ENCODE measurements at regions not wholly inside any gene's neighbourhood (a gene's known extent, or its start where the extent isn't known, plus 50 kb on each side); places are given as distances from the start of the nearest gene placed in this dataset.

- Histone ChIP-seq H3K4me3 (ENCODE audit: low read length) (no peak overlapping the region), H3K27me3 (ENCODE audit: insufficient read depth, low read length, poor library complexity) (no peaks in the 10 kb centered on the region), H3K56ac (ENCODE audit: low read length) (no peak overlapping the region), H2BK15ac (replicated peaks; ENCODE audit: low read depth) (no peak overlapping the region), H4K8ac (ENCODE audit: low read depth, low read length) (no peak overlapping the region), H2BK5ac (ENCODE audit: low read length) (no peak overlapping the region), H3K79me1 (ENCODE audit: low read length) (no peaks in the 10 kb centered on the region), H4K5ac (ENCODE audit: low read length) (no peak overlapping the region), H3K18ac (ENCODE audit: low read length) (no peak overlapping the region), H3K4me2 (ENCODE audit: low read length) (no peak overlapping the region), H2BK120ac (ENCODE audit: low read depth, low read length) (no peak overlapping the region), H3K9ac (ENCODE audit: low read length) (no peak overlapping the region), H3K36me3 (ENCODE audit: control insufficient read depth, insufficient read depth, low read length) (no peaks in the 10 kb centered on the region), H2AK5ac (ENCODE audit: low read length) (no peak overlapping the region), H3K4ac (ENCODE audit: low read depth, low read length) (no peak overlapping the region), H3K23ac (ENCODE audit: low read length) (no peak overlapping the region), H3K27ac (ENCODE audit: low read depth, low read length) (no peak overlapping the region), H3K79me2 (ENCODE audit: control insufficient read depth, insufficient read depth, low read length) (no peaks in the 10 kb centered on the region), H3K4me1 (ENCODE audit: control insufficient read depth, low read depth, low read length) (no peaks in the 10 kb centered on the region)
- WGBS (ENCODE audit: extremely low coverage, insufficient coverage, low lambda C conversion rate): no CpG with 5 or more reads among the region's 10 CpGs
- DNase-seq: peak; percentile 24
Measured at GRCh38 chr5:124408738-124409453, 337.5 kb downstream of the ZNF608 start.

DNA sequence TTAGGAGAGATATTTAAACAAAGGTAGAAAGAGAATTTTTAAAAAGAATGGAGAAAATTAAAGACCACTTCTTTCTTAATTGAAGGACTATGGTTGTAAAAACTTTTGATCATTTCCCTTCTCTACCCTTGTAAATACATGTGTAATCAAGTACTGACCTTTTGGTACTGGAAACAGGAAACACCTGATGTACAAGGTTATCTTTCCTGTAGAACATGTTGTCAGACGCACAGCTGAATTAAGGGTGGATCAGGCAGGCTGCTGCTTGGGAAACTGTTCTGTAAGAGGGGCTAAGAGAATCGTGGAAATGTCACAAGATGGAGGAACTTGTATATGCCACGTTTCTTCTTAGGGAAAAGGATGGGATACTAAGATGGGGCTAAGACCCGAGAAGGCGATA is 341.6 kb downstream of the ZNF608 start:
- Histone ChIP-seq H3K4me3 (ENCODE audit: low read length) (no peak overlapping the region), H3K79me1 (ENCODE audit: low read length) (no peaks in the 10 kb centered on the region), H3K4me1 (ENCODE audit: control insufficient read depth, low read depth, low read length) (no peaks in the 10 kb centered on the region), H3K18ac (ENCODE audit: low read length) (no peak overlapping the region), H3K36me3 (ENCODE audit: control insufficient read depth, insufficient read depth, low read length) (no peaks in the 10 kb centered on the region), H3K4ac (ENCODE audit: low read depth, low read length) (no peak overlapping the region), H3K23ac (ENCODE audit: low read length) (no peak overlapping the region), H2BK120ac (ENCODE audit: low read depth, low read length) (no peak overlapping the region), H3K27me3 (ENCODE audit: insufficient read depth, low read length, poor library complexity) (no peaks in the 10 kb centered on the region), H3K9ac (ENCODE audit: low read length) (no peak overlapping the region), H3K79me2 (ENCODE audit: control insufficient read depth, insufficient read depth, low read length) (no peaks in the 10 kb centered on the region), H3K27ac (ENCODE audit: low read depth, low read length) (no peak overlapping the region), H2BK15ac (replicated peaks; ENCODE audit: low read depth) (no peak overlapping the region), H2BK5ac (ENCODE audit: low read length) (no peak overlapping the region), H4K8ac (ENCODE audit: low read depth, low read length) (no peak overlapping the region), H2AK5ac (ENCODE audit: low read length) (no peak overlapping the region), H4K5ac (ENCODE audit: low read length) (no peak overlapping the region), H3K56ac (ENCODE audit: low read length) (no peak overlapping the region), H3K4me2 (ENCODE audit: low read length) (no peak overlapping the region)
- WGBS (ENCODE audit: extremely low coverage, insufficient coverage, low lambda C conversion rate): no CpG with 5 or more reads among the region's 5 CpGs
- DNase-seq: no peak

DNA sequence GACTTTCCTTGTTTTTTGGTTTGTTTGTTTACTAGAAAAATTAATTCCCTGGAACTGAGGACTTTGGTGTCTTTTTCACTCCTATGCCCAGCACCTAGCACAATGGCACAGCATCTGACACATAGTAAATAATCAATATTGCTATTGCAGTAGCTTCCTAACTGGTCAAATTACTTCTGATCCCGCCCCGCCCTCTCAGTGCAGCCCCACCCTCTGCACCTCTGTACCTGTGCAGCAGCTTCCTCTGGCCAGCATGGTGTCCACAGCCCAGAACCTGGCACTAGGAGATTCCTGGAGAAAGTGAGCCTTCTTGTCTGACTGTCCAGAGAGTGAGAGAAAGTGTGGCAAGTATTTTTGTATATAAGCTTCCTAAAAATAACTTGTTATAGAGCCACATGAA is 343.2 kb downstream of the ZNF608 start:
- Histone ChIP-seq H3K4me2 (ENCODE audit: low read length) (no peak overlapping the region), H4K8ac (ENCODE audit: low read depth, low read length) (no peak overlapping the region), H2BK5ac (ENCODE audit: low read length) (no peak overlapping the region), H3K27ac (ENCODE audit: low read depth, low read length) (no peak overlapping the region), H2BK120ac (ENCODE audit: low read depth, low read length) (no peak overlapping the region), H4K5ac (ENCODE audit: low read length) (no peak overlapping the region), H2BK15ac (replicated peaks; ENCODE audit: low read depth) (no peak overlapping the region), H3K4ac (ENCODE audit: low read depth, low read length) (no peak overlapping the region), H3K27me3 (ENCODE audit: insufficient read depth, low read length, poor library complexity) (no peaks in the 10 kb centered on the region), H3K4me1 (ENCODE audit: control insufficient read depth, low read depth, low read length) (no peaks in the 10 kb centered on the region), H3K79me2 (ENCODE audit: control insufficient read depth, insufficient read depth, low read length) (no peaks in the 10 kb centered on the region), H2AK5ac (ENCODE audit: low read length) (no peak overlapping the region), H3K79me1 (ENCODE audit: low read length) (no peaks in the 10 kb centered on the region), H3K4me3 (ENCODE audit: low read length) (no peak overlapping the region), H3K18ac (ENCODE audit: low read length) (no peak overlapping the region), H3K56ac (ENCODE audit: low read length) (no peak overlapping the region), H3K23ac (ENCODE audit: low read length) (no peak overlapping the region), H3K36me3 (ENCODE audit: control insufficient read depth, insufficient read depth, low read length) (no peaks in the 10 kb centered on the region), H3K9ac (ENCODE audit: low read length) (no peak overlapping the region)
- no CpG with 5 or more reads among the region's 2 CpGs for WGBS (ENCODE audit: extremely low coverage, insufficient coverage, low lambda C conversion rate)
- DNase-seq: no peak

DNA sequence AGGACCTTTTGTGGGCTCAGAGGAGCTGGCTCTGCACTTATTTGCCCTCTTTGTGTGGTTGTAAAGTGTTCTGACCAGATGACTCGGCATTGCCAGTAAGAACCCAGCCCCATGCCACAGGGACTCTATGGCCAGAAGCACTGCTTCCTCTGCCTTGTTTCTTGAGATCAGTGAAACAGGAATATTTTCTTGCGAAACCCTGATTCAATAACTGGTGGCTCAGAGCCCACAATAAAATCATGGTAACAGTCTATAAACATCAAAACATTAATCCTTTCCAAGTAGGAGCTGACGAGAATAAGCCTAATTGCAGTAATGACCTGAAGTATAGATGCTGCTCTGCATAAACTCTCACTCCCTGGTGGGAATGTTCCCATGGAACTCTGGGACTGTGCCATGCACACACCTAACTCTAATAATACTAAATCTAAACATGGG is 344.3 kb downstream of the ZNF608 start:
- Histone ChIP-seq H3K79me2 (ENCODE audit: control insufficient read depth, insufficient read depth, low read length) (no peaks in the 10 kb centered on the region), H3K4me1 (ENCODE audit: control insufficient read depth, low read depth, low read length) (no peaks in the 10 kb centered on the region), H3K36me3 (ENCODE audit: control insufficient read depth, insufficient read depth, low read length) (no peaks in the 10 kb centered on the region), H4K8ac (ENCODE audit: low read depth, low read length) (no peak overlapping the region), H3K4me2 (ENCODE audit: low read length) (no peak overlapping the region), H2BK15ac (replicated peaks; ENCODE audit: low read depth) (no peak overlapping the region), H2BK5ac (ENCODE audit: low read length) (no peak overlapping the region), H3K56ac (ENCODE audit: low read length) (peak overlapping the region; percentile 8), H2AK5ac (ENCODE audit: low read length) (no peak overlapping the region), H3K4ac (ENCODE audit: low read depth, low read length) (no peak overlapping the region), H3K9ac (ENCODE audit: low read length) (no peak overlapping the region), H3K27ac (ENCODE audit: low read depth, low read length) (no peak overlapping the region), H3K23ac (ENCODE audit: low read length) (no peak overlapping the region), H3K27me3 (ENCODE audit: insufficient read depth, low read length, poor library complexity) (no peaks in the 10 kb centered on the region), H3K18ac (ENCODE audit: low read length) (peak overlapping the region; percentile 97), H3K79me1 (ENCODE audit: low read length) (no peaks in the 10 kb centered on the region), H4K5ac (ENCODE audit: low read length) (no peak overlapping the region), H2BK120ac (ENCODE audit: low read depth, low read length) (no peak overlapping the region), H3K4me3 (ENCODE audit: low read length) (no peak overlapping the region)
- WGBS (ENCODE audit: extremely low coverage, insufficient coverage, low lambda C conversion rate): no CpG with 5 or more reads among the region's 3 CpGs
- DNase-seq: peak; percentile 17

- H3K23ac ChIP-seq (ENCODE audit: low read length): no peak overlapping the region
- no peaks in the 10 kb centered on the region for H3K4me1 ChIP-seq (ENCODE audit: control insufficient read depth, low read depth, low read length)
- no peak overlapping the region for H3K4me3 ChIP-seq (ENCODE audit: low read length)
- no peak overlapping the region for H2BK15ac ChIP-seq (replicated peaks; ENCODE audit: low read depth)
- peak overlapping the region; percentile 97 for H3K18ac ChIP-seq (ENCODE audit: low read length)
- WGBS (ENCODE audit: extremely low coverage, insufficient coverage, low lambda C conversion rate): no CpG with 5 or more reads among the region's 6 CpGs
- no peak overlapping the region for H3K9ac ChIP-seq (ENCODE audit: low read length)
- H3K27me3 ChIP-seq (ENCODE audit: insufficient read depth, low read length, poor library complexity): no peaks in the 10 kb centered on the region
- no peak overlapping the region for H2AK5ac ChIP-seq (ENCODE audit: low read length)
- H3K79me2 ChIP-seq (ENCODE audit: control insufficient read depth, insufficient read depth, low read length): no peaks in the 10 kb centered on the region
- no peak overlapping the region for H2BK5ac ChIP-seq (ENCODE audit: low read length)
- H4K5ac ChIP-seq (ENCODE audit: low read length): no peak overlapping the region
- H3K4ac ChIP-seq (ENCODE audit: low read depth, low read length): no peak overlapping the region
- H2BK120ac ChIP-seq (ENCODE audit: low read depth, low read length): no peak overlapping the region
- H3K79me1 ChIP-seq (ENCODE audit: low read length): no peaks in the 10 kb centered on the region
- peak overlapping the region; percentile 8 for H3K56ac ChIP-seq (ENCODE audit: low read length)
- H3K36me3 ChIP-seq (ENCODE audit: control insufficient read depth, insufficient read depth, low read length): no peaks in the 10 kb centered on the region
- no peak overlapping the region for H3K4me2 ChIP-seq (ENCODE audit: low read length)
- H4K8ac ChIP-seq (ENCODE audit: low read depth, low read length): no peak overlapping the region
- no peak overlapping the region for H3K27ac ChIP-seq (ENCODE audit: low read depth, low read length)
- DNase-seq: no peak
Measured at GRCh38 chr5:124401476-124402143, 344.8 kb downstream of the ZNF608 start.

All from mesendoderm (in vitro differentiated cells).